H9 (cell line): ENCODE measurements at regions not wholly inside any gene's neighbourhood (a gene's known extent, or its start where the extent isn't known, plus 50 kb on each side); places are given as distances from the start of the nearest gene placed in this dataset.
"Not testable (repeated sequence)": the region's sequence is repeated elsewhere in the genome, so short reads cannot be mapped to it uniquely, and the experiment has no call there.

Experiments used
- DNase-seq: peaks from one replicate; pipeline ENCODE4 v3.0.0-alpha.2; 2017
- H2AFZ ChIP-seq: one replicate; pipeline ENCODE4 v1.6.1; 2013; ENCODE audit warnings: mild to moderate bottlenecking, low read length, control low read depth, moderate library complexity
- H2AK5ac ChIP-seq: 2 replicates; pipeline ENCODE4 v1.6.1; 2013; ENCODE audit warnings: low read length, control low read depth, mixed read lengths; ENCODE audit not compliant: insufficient read length
- H2BK120ac ChIP-seq: one replicate; pipeline ENCODE4 v1.6.1; 2013; ENCODE audit warnings: low read depth, mild to moderate bottlenecking, low read length, control low read depth, inconsistent platforms; ENCODE audit not compliant: poor library complexity, severe bottlenecking
- H2BK12ac ChIP-seq: 2 replicates; pipeline ENCODE4 v1.6.1; 2013; ENCODE audit warnings: low read length, control low read depth, mixed read lengths, low read depth; ENCODE audit not compliant: insufficient read length
- H2BK15ac ChIP-seq: 2 replicates; pipeline ENCODE4 v1.6.1; 2013; ENCODE audit warnings: low read depth, low read length, control low read depth
- H2BK20ac ChIP-seq: one replicate; pipeline ENCODE4 v1.6.1; 2013; ENCODE audit warnings: low read depth, mild to moderate bottlenecking, low read length, control low read depth, inconsistent platforms; ENCODE audit not compliant: poor library complexity, severe bottlenecking
- H2BK5ac ChIP-seq: 2 replicates; pipeline ENCODE4 v1.6.1; 2013; ENCODE audit warnings: low read length, control low read depth, mixed read lengths; ENCODE audit not compliant: insufficient read length
- H3K14ac ChIP-seq: 2 replicates; pipeline ENCODE4 v1.6.1; 2013; ENCODE audit warnings: low read length, control low read depth; ENCODE audit not compliant: insufficient read depth
- H3K18ac ChIP-seq: 2 replicates; pipeline ENCODE4 v1.6.1; 2013; ENCODE audit warnings: low read depth, mild to moderate bottlenecking, mixed read lengths, low read length, control low read depth; ENCODE audit not compliant: insufficient read length
- H3K23ac ChIP-seq: 2 replicates; pipeline ENCODE4 v1.6.1; 2013; ENCODE audit warnings: low read length, control low read depth, mixed read lengths, low read depth; ENCODE audit not compliant: insufficient read length
- H3K23me2 ChIP-seq: 2 replicates; pipeline ENCODE4 v1.6.1; 2013; ENCODE audit warnings: low read depth, mild to moderate bottlenecking, mixed read lengths, low read length, control low read depth; ENCODE audit not compliant: insufficient read length, poor library complexity, severe bottlenecking
- H3K27ac ChIP-seq: 2 replicates; pipeline ENCODE4 v1.5.1; 2013; ENCODE audit warnings: low read length, control low read depth, mixed read lengths, low read depth; ENCODE audit not compliant: insufficient read length
- H3K27me3 ChIP-seq: 2 replicates; pipeline ENCODE4 v1.6.1; 2013; ENCODE audit warnings: low read length, control low read depth, inconsistent platforms; ENCODE audit not compliant: insufficient read depth
- H3K4ac ChIP-seq: 2 replicates; pipeline ENCODE4 v1.6.1; 2013; ENCODE audit warnings: low read depth, mild to moderate bottlenecking, control low read depth, inconsistent platforms, low read length, moderate library complexity
- H3K4me1 ChIP-seq: 2 replicates; pipeline ENCODE4 v1.6.1; 2013; ENCODE audit warnings: low read length, control low read depth, inconsistent platforms; ENCODE audit not compliant: insufficient read depth
- H3K4me2 ChIP-seq: 2 replicates; pipeline ENCODE4 v1.6.1; 2013; ENCODE audit warnings: low read length, control low read depth, mixed read lengths; ENCODE audit not compliant: insufficient read length, insufficient read depth
- H3K56ac ChIP-seq: 2 replicates; pipeline ENCODE4 v1.6.1; 2013; ENCODE audit warnings: low read depth, mild to moderate bottlenecking, mixed read lengths, low read length, control low read depth; ENCODE audit not compliant: insufficient read length
- H3K79me1 ChIP-seq: 2 replicates; pipeline ENCODE4 v1.6.1; 2013; ENCODE audit warnings: low read depth, mild to moderate bottlenecking, moderate library complexity, low read length, control low read depth, inconsistent platforms; ENCODE audit not compliant: insufficient read depth, poor library complexity, severe bottlenecking
- H3K79me2 ChIP-seq: 2 replicates; pipeline ENCODE4 v1.6.1; 2013; ENCODE audit warnings: low read length, control low read depth, inconsistent platforms; ENCODE audit not compliant: insufficient read depth
- H3K9ac ChIP-seq: 2 replicates; pipeline ENCODE4 v1.6.1; 2013; ENCODE audit warnings: low read length, control low read depth, mixed read lengths; ENCODE audit not compliant: insufficient read length; ENCODE audit errors: extremely low read depth
- H3K9me3 ChIP-seq: one replicate; pipeline ENCODE4 v1.6.1; 2013; ENCODE audit warnings: low read depth, low read length, inconsistent platforms; ENCODE audit not compliant: control insufficient read depth
- H3T11ph ChIP-seq: one replicate; pipeline ENCODE4 v1.6.1; 2013; ENCODE audit warnings: mild to moderate bottlenecking, low read length, control low read depth, inconsistent platforms
- H4K20me1 ChIP-seq: one replicate; pipeline ENCODE4 v1.6.1; 2013; ENCODE audit not compliant: control insufficient read depth, insufficient read length, insufficient read depth
- H4K5ac ChIP-seq: 2 replicates; pipeline ENCODE4 v1.6.1; 2013; ENCODE audit warnings: low read depth, mild to moderate bottlenecking, mixed read lengths, low read length, control low read depth; ENCODE audit not compliant: insufficient read length
- H4K8ac ChIP-seq: replicated peaks from 2 replicates; pipeline ENCODE4 v1.6.1; 2013; ENCODE audit warnings: low read length, control low read depth, mixed read lengths, low read depth; ENCODE audit not compliant: insufficient read length
- H4K91ac ChIP-seq: 2 replicates; pipeline ENCODE4 v1.6.1; 2013; ENCODE audit warnings: low read depth, mild to moderate bottlenecking, moderate library complexity, mixed read lengths, low read length, control low read depth; ENCODE audit not compliant: insufficient read length
- H3K27ac Mint-ChIP-seq, 3 experiments: 2 replicates in 2 of 3; 3 replicates in 1 of 3; pipeline ENCODE4 v1.8.0; 2020 to 2021; ENCODE audit warnings: mixed read lengths in 3 of 3, mild to moderate bottlenecking in 1 of 3, moderate library complexity in 1 of 3
- H3K27me3 Mint-ChIP-seq: 2 replicates; pipeline ENCODE4 v1.8.0; 2021; ENCODE audit warnings: low read depth, mild to moderate bottlenecking, moderate library complexity, mixed read lengths
- H3K36me3 Mint-ChIP-seq, 3 experiments: 2 replicates in 2 of 3; 3 replicates in 1 of 3; pipeline ENCODE4 v1.8.0; 2020 to 2021; ENCODE audit warnings: low read depth in 3 of 3, mixed read lengths in 3 of 3; ENCODE audit not compliant: insufficient read depth in 1 of 3
- H3K4me1 Mint-ChIP-seq, 2 experiments: 2 replicates each; pipeline ENCODE4 v1.8.0; 2020; ENCODE audit warnings: mixed read lengths in 2 of 2
- H3K4me3 Mint-ChIP-seq, 2 experiments: 2 replicates in 1 of 2; 3 replicates in 1 of 2; pipeline ENCODE4 v1.8.0; 2020 to 2021; ENCODE audit warnings: mild to moderate bottlenecking in 2 of 2, mixed read lengths in 2 of 2, moderate library complexity in 1 of 2
- H3K9me3 Mint-ChIP-seq, 2 experiments: 2 replicates in 1 of 2; 3 replicates in 1 of 2; pipeline ENCODE4 v1.8.0; 2020; ENCODE audit warnings: mild to moderate bottlenecking in 2 of 2, mixed read lengths in 2 of 2, moderate library complexity in 1 of 2
- WGBS: extraction: QIAGEN DNeasy Blood & Tissue Kit; methylation state at CpG from one replicate; pipeline ENCODE4 v1.1.7; 2013; ENCODE audit warnings: missing lambda C conversion rate, low lambda C conversion rate, mixed read lengths; ENCODE audit not compliant: insufficient read length; ENCODE audit errors: extremely low coverage; 5-methylcytosine and 5-hydroxymethylcytosine counted together

- not testable (repeated sequence) for H3K36me3 Mint-ChIP-seq, H3K9me3 Mint-ChIP-seq, H3K23me2 ChIP-seq
Observed at GRCh38 chr2:87683961-87684360, 63.9 kb upstream of the PLGLB2 start.

DNA sequence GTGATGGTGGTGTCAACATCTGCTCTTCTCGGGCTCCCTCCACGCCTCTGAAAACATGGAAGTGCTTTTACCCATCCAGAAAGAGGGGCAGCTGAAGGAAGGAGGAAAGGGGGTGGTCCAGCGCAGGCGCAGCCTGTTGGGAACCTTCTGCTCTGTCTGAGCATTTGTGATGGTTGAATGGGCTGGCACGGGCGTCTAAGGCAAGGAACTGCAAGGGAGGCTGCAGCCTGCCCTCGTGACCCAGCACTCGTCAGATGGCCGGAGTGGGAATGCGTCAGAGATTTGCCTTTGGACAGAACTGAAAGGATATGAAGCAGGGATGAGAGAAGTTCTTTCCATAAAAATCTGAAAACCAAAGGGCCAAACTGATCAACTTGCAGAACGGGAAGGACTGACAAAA lies 62.3 kb upstream of the PLGLB2 start:
- not testable (repeated sequence) for H3K4ac ChIP-seq, H3K79me1 ChIP-seq, H4K5ac ChIP-seq, H3K9ac ChIP-seq, H3K23ac ChIP-seq, H3K27ac Mint-ChIP-seq, H3K4me1 Mint-ChIP-seq, H3K14ac ChIP-seq, H3K27ac ChIP-seq, H3K4me3 Mint-ChIP-seq, H4K8ac ChIP-seq, H3K4me1 ChIP-seq, H3K27me3 ChIP-seq, H2BK20ac ChIP-seq, H3K9me3 ChIP-seq, H3K4me2 ChIP-seq, H2BK120ac ChIP-seq, H3K79me2 ChIP-seq, H2BK15ac ChIP-seq, H2BK5ac ChIP-seq, H2AFZ ChIP-seq, H3K36me3 Mint-ChIP-seq, H3K56ac ChIP-seq, H3K9me3 Mint-ChIP-seq, H3K23me2 ChIP-seq, H3K18ac ChIP-seq, H3T11ph ChIP-seq, H4K20me1 ChIP-seq, H4K91ac ChIP-seq, H2AK5ac ChIP-seq, H3K27me3 Mint-ChIP-seq, H2BK12ac ChIP-seq
- DNase-seq: peak; percentile 5
- WGBS: no CpG with 5 or more reads among the region's 11 CpGs

More at GRCh38 chr2:87683961-87684360, 63.9 kb upstream of the PLGLB2 start:
- not testable (repeated sequence) for H2BK20ac ChIP-seq, H2BK120ac ChIP-seq, H3K27me3 Mint-ChIP-seq, H3K4me2 ChIP-seq, H2AFZ ChIP-seq, H3K27ac Mint-ChIP-seq, H2BK12ac ChIP-seq, H2BK5ac ChIP-seq, H3K18ac ChIP-seq, H3K4me1 ChIP-seq, H3K9me3 ChIP-seq, H4K20me1 ChIP-seq, H3K27me3 ChIP-seq, H2AK5ac ChIP-seq, H4K91ac ChIP-seq, H3K56ac ChIP-seq, H3K23ac ChIP-seq, H3K4me3 Mint-ChIP-seq, H3K79me2 ChIP-seq, H3K9ac ChIP-seq, H4K8ac ChIP-seq, H3K4ac ChIP-seq, H3T11ph ChIP-seq, H3K27ac ChIP-seq, H3K4me1 Mint-ChIP-seq, H2BK15ac ChIP-seq, H4K5ac ChIP-seq, H3K14ac ChIP-seq, H3K79me1 ChIP-seq
- peak; percentile 0 for DNase-seq
- no CpG with 5 or more reads among the region's 5 CpGs for WGBS
